22Rv1 (cell line): ENCODE measurements at regions not wholly inside any gene's neighbourhood (a gene's known extent, or its start where the extent isn't known, plus 50 kb on each side); places are given as distances from the start of the nearest gene placed in this dataset.

Source experiments
- ZFX ChIP-seq: fragments of 450-650 bp; IDR thresholded peaks from 2 replicates; pipeline ENCODE4 v1.6.1; 2017; ENCODE audit warnings: antibody characterized with exemption, borderline replicate concordance
- TF ChIP-seq, protein P1 (sequence below): fragments of 450-650 bp; IDR thresholded peaks from 2 replicates; pipeline ENCODE4 v1.5.1; 2017; ENCODE audit warnings: mild to moderate bottlenecking

DNA sequence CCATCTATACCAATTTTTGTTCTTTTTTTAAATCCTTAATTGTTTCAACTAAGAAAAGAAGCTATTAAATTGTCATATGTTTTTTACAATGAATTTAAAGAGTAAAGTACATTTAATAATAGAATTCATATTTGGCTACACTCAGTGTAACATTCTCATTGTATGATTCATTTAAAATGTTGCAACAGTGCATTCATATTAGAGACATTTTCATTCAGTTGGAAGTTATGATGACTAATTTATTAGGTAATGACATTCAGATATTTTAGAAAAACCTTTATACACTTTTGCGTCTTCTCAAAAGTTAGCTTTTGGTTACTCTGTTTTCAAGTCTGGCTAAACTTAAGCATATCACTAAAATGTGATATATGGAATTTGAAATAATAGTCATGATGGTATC lies 887.5 kb upstream of the NRXN1 start:
- TF ChIP-seq, protein P1, sequence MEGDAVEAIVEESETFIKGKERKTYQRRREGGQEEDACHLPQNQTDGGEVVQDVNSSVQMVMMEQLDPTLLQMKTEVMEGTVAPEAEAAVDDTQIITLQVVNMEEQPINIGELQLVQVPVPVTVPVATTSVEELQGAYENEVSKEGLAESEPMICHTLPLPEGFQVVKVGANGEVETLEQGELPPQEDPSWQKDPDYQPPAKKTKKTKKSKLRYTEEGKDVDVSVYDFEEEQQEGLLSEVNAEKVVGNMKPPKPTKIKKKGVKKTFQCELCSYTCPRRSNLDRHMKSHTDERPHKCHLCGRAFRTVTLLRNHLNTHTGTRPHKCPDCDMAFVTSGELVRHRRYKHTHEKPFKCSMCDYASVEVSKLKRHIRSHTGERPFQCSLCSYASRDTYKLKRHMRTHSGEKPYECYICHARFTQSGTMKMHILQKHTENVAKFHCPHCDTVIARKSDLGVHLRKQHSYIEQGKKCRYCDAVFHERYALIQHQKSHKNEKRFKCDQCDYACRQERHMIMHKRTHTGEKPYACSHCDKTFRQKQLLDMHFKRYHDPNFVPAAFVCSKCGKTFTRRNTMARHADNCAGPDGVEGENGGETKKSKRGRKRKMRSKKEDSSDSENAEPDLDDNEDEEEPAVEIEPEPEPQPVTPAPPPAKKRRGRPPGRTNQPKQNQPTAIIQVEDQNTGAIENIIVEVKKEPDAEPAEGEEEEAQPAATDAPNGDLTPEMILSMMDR, result no peak
- no peak for TF ChIP-seq ZFX
